GM19463 (cell line): ENCODE measurements at regions not wholly inside any gene's neighbourhood (a gene's known extent, or its start where the extent isn't known, plus 50 kb on each side); places are given as distances from the start of the nearest gene placed in this dataset.

Experiments used
- ATAC-seq: cut with Tn5 transposase; IDR thresholded peaks from one replicate; pipeline ENCODE4 v1.9.1; 2021; ENCODE audit warnings: mild to moderate bottlenecking, moderate library complexity; ENCODE audit not compliant: unreplicated experiment

- no peak for ATAC-seq
These were observed 59.8 kb downstream of the SOX11 start for GRCh38 chr2:5751873-5752482.

GRCh38 chr2:5756272-5756671, 64.1 kb downstream of the SOX11 start:
- ATAC-seq: no peak

GRCh38 chr2:5758346-5758745, 66.2 kb downstream of the SOX11 start:
- ATAC-seq: no peak

GRCh38 chr2:5759949-5760348, 67.8 kb downstream of the SOX11 start:
- no peak for ATAC-seq

- no peak for ATAC-seq
These were observed 71.3 kb downstream of the SOX11 start for GRCh38 chr2:5763531-5763930.

GRCh38 chr2:5764041-5764440, 71.9 kb downstream of the SOX11 start:
- ATAC-seq: no peak

GRCh38 chr2:5766056-5766455, 73.9 kb downstream of the SOX11 start:
- no peak for ATAC-seq

- ATAC-seq: no peak
These were observed 74.4 kb downstream of the SOX11 start for GRCh38 chr2:5766561-5766960.

GRCh38 chr2:5777131-5777535, 84.9 kb downstream of the SOX11 start:
- no peak for ATAC-seq

- no peak for ATAC-seq
These were observed 89.5 kb downstream of the SOX11 start for GRCh38 chr2:5781679-5782078.

- no peak for ATAC-seq
These were observed 89.9 kb downstream of the SOX11 start for GRCh38 chr2:5782103-5782502.

- no peak for ATAC-seq
These were observed 96.3 kb downstream of the SOX11 start for GRCh38 chr2:5788447-5788846.

GRCh38 chr2:5791371-5791770, 99.2 kb downstream of the SOX11 start:
- ATAC-seq: no peak

- no peak for ATAC-seq
These were observed 101.8 kb downstream of the SOX11 start for GRCh38 chr2:5794012-5794411.

- ATAC-seq: no peak
These were observed 105.9 kb downstream of the SOX11 start for GRCh38 chr2:5798084-5798483.

- no peak for ATAC-seq
These were observed 107.2 kb downstream of the SOX11 start for GRCh38 chr2:5799348-5799747.

GRCh38 chr2:5803547-5803946, 111.4 kb downstream of the SOX11 start:
- no peak for ATAC-seq

GRCh38 chr2:5818961-5819600, 126.9 kb downstream of the SOX11 start:
- no peak for ATAC-seq

- ATAC-seq: no peak
These were observed 131.9 kb downstream of the SOX11 start for GRCh38 chr2:5824126-5824525.

GRCh38 chr2:5825686-5826085, 133.5 kb downstream of the SOX11 start:
- no peak for ATAC-seq

GRCh38 chr2:5826979-5827655, 134.9 kb downstream of the SOX11 start:
- no peak for ATAC-seq

- no peak for ATAC-seq
These were observed 142.3 kb downstream of the SOX11 start for GRCh38 chr2:5834501-5834900.
